Sigmoid colon (tissue), 4 donors: ENCODE measurements at regions not wholly inside any gene's neighbourhood (a gene's known extent, or its start where the extent isn't known, plus 50 kb on each side); places are given as distances from the start of the nearest gene placed in this dataset.

Experiments used
- EP300 ChIP-seq, 4 donors: sonication (generic); formaldehyde crosslinking; IDR thresholded peaks; one replicate each; pipeline ENCODE4 v1.6.1; 2017; ENCODE audit warnings: antibody characterized with exemption in 4 of 4
- POLR2AphosphoS5 ChIP-seq, 4 donors: sonication (generic); formaldehyde crosslinking; IDR thresholded peaks; one replicate each; pipeline ENCODE4 v1.6.1; 2017; ENCODE audit warnings: antibody characterized with exemption in 4 of 4

GRCh38 chr7:106802589-106802988 is 62.5 kb upstream of the PIK3CG start:
- TF ChIP-seq EP300 (IDR thresholded peaks at IDR 0.05) = no peak
- no peak for TF ChIP-seq POLR2AphosphoS5 (IDR thresholded peaks at IDR 0.05)
